Large intestine (tissue), 3 donors: ENCODE measurements at regions not wholly inside any gene's neighbourhood (a gene's known extent, or its start where the extent isn't known, plus 50 kb on each side); places are given as distances from the start of the nearest gene placed in this dataset.
"Not testable (repeated sequence)": the region's sequence is repeated elsewhere in the genome, so short reads cannot be mapped to it uniquely, and the experiment has no call there.

Source experiments
- DNase-seq, 2 donors: peaks; one replicate each; pipeline versions ENCODE4 v3.0.0 to v3.0.0-alpha.2; 2013
- H3K27ac ChIP-seq: one replicate; pipeline ENCODE4 v1.5.1; 2013; ENCODE audit warnings: low read length
- H3K27me3 ChIP-seq: 2 replicates; pipeline ENCODE4 v1.6.1; 2013; ENCODE audit warnings: low read length; ENCODE audit not compliant: control insufficient read depth, insufficient read depth
- H3K36me3 ChIP-seq: 2 replicates; pipeline ENCODE4 v1.6.1; 2013; ENCODE audit warnings: low read length; ENCODE audit not compliant: control insufficient read depth, insufficient read depth
- H3K4me1 ChIP-seq: one replicate; pipeline ENCODE4 v1.6.1; 2013; ENCODE audit warnings: low read length; ENCODE audit not compliant: control insufficient read depth, insufficient read depth
- H3K4me3 ChIP-seq: one replicate; pipeline ENCODE4 v1.5.1; 2013; ENCODE audit warnings: low read length
- H3K9me3 ChIP-seq: one replicate; pipeline ENCODE4 v1.6.1; 2013; ENCODE audit warnings: mild to moderate bottlenecking, low read depth, low read length, moderate library complexity; ENCODE audit not compliant: control insufficient read depth
- WGBS: methylation state at CpG from one replicate; pipeline ENCODE4 v1.1.5; 2013; ENCODE audit warnings: low lambda C conversion rate; ENCODE audit not compliant: insufficient coverage; 5-methylcytosine and 5-hydroxymethylcytosine counted together

DNA sequence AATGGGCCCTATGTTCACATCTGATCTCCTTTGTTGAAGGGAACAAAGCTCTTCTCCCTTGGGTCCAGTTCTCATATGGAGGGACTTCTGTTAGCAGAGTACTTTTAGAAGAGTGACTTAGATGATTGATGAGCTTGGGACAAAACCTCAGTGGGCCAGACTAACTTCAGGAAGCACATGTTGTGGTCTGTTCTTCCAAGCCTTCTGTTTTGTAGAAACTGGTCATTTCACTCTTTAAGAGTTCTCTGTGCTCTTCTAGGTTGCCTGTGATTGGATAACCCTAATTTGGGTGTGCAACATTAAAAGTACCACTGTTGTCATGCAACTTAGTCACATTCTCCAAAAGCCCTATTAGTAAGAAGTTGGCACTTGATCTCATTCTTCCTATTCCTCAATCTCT is 183.5 kb upstream of the ACO1 start:
- DNase-seq = no peak
- Histone ChIP-seq H3K27me3 (no peaks in the 10 kb centered on the region), H3K36me3 (no peaks in the 10 kb centered on the region), H3K9me3 (no peaks in the 10 kb centered on the region), H3K27ac (no peak overlapping the region), H3K4me1 (no peaks in the 10 kb centered on the region), H3K4me3 (no peak overlapping the region)

DNA sequence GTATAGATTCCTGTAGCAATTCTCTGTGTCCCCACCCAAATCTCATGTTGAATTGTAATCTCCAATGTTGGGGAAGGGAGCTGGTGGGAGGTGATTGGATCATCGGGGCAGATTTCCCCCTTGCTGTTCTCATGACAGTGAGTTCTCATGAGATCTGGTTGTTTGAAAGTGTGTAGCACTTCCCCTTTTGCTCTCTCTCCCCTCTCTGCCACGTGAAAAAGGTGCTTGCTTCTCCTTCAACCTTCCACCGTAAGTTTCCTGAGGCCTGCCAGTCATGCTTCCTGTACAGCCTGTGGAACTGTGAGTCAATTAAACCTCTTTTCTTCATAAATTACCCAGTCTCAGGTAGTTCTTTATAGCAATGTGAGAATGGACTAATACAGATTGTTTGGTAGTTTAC is 175.3 kb upstream of the ACO1 start:
- WGBS = no CpG with 5 or more reads among the region's 3 CpGs
- not testable (repeated sequence) for H3K4me1 ChIP-seq

DNA sequence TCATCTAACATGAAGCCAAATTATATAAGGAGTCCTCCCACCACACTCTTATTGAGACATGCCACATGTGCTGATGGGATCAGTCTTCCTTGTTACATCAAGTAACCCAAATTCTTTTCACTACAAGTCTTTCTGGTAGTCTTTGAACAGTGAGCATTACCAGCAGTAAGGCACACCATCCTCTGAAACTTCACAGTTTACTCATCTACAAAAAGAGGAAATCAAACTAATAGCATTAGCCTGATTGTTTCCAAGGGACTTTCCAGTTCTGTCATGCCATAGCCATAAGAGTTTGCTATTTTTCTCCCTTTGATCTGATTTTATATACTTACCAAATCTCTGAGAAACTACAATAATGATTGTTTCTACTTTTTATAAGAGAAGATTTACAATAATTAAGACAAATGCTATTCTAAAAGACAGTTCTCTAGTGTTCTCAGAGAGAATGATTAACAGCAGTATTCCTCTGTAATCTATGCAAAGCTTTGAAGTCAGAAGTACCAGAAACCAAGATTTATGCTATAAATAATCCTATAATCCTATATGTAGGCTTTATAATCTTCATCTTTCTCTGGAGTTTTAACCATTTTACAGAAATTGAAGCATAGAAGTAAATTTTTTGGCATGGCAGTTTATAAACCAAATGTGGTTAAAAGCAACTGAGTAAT is 166.2 kb upstream of the ACO1 start:
- Histone ChIP-seq H3K4me1 (no peaks in the 10 kb centered on the region), H3K36me3 (no peaks in the 10 kb centered on the region), H3K9me3 (no peaks in the 10 kb centered on the region), H3K4me3 (no peak overlapping the region), H3K27me3 (no peaks in the 10 kb centered on the region), H3K27ac (no peak overlapping the region)
- no peak for DNase-seq

More for the DNA sequence above, 175.3 kb upstream of the ACO1 start:
- not testable (repeated sequence) for H3K27me3 ChIP-seq, H3K27ac ChIP-seq, H3K36me3 ChIP-seq, H3K9me3 ChIP-seq, H3K4me3 ChIP-seq, DNase-seq

DNA sequence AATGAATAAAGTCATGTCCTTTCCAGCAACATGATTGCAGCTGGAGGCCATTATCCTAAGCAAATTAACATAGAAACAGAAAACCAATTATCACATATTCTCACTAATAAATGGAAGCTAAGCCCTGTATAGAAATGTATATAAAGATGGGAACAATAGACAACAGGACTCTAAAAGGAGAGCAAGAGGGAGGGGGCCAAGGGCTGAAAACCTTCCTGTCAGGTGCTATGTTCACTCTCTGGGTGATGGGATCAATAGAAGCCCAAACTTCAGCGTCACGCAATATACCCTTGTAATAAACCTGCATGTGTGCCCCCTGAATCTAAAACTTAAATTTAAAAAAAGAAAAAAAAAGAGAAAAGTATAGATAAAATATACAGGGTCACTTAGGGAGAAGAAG is 163.7 kb upstream of the ACO1 start:
- no peaks in the 10 kb centered on the region for H3K27me3 ChIP-seq
- H3K4me3 ChIP-seq = no peak overlapping the region
- H3K9me3 ChIP-seq = no peaks in the 10 kb centered on the region
- no CpG with 5 or more reads among the region's 2 CpGs for WGBS
- DNase-seq = no peak
- no peaks in the 10 kb centered on the region for H3K36me3 ChIP-seq
- no peak overlapping the region for H3K27ac ChIP-seq
- no peaks in the 10 kb centered on the region for H3K4me1 ChIP-seq

- no peak for DNase-seq
- Histone ChIP-seq H3K4me1 (no peaks in the 10 kb centered on the region), H3K27me3 (no peaks in the 10 kb centered on the region), H3K27ac (no peak overlapping the region), H3K36me3 (no peaks in the 10 kb centered on the region), H3K4me3 (no peak overlapping the region), H3K9me3 (no peaks in the 10 kb centered on the region)
- WGBS = no CpG with 5 or more reads among the region's 2 CpGs
These were observed 150.0 kb upstream of the ACO1 start for GRCh38 chr9:32234451-32234850.

- Histone ChIP-seq H3K27me3 (no peaks in the 10 kb centered on the region), H3K36me3 (no peaks in the 10 kb centered on the region)
- WGBS = no CpG with 5 or more reads among the region's 3 CpGs
These were observed 137.3 kb upstream of the ACO1 start for GRCh38 chr9:32247168-32247567.

GRCh38 chr9:32248189-32248712 is 136.2 kb upstream of the ACO1 start:
- DNase-seq = no peak
- Histone ChIP-seq H3K27ac (no peak overlapping the region), H3K27me3 (no peaks in the 10 kb centered on the region), H3K9me3 (no peaks in the 10 kb centered on the region), H3K4me1 (no peaks in the 10 kb centered on the region), H3K4me3 (no peak overlapping the region), H3K36me3 (no peaks in the 10 kb centered on the region)
- WGBS = 14% methylated on average over 2 of the region's 2 CpGs

More at GRCh38 chr9:32247168-32247567, 137.3 kb upstream of the ACO1 start:
- H3K27ac ChIP-seq = no peak overlapping the region
- no peak for DNase-seq
- no peaks in the 10 kb centered on the region for H3K9me3 ChIP-seq
- no peak overlapping the region for H3K4me3 ChIP-seq
- H3K4me1 ChIP-seq = no peaks in the 10 kb centered on the region

DNA sequence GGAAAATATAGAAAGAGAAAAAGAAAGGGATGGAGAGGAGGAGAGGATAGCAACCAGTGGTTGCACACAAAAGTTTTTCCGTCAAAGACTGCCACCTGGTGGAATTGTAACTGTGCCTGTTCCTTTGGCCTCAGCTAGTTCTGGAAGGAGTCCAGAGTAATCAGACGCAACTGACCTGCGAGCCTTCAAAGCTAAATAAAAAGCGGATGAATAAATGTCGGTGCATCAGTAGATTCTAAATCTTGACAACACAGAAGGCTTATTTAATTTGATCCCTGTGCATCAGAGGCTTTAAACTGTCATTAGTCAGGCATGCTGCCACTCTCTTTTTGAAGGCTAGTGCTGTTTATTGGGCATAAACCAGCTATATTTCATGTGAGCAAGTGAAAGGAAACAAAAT is 132.9 kb upstream of the ACO1 start:
- Histone ChIP-seq H3K36me3 (no peaks in the 10 kb centered on the region), H3K27me3 (no peaks in the 10 kb centered on the region), H3K4me3 (no peak overlapping the region), H3K9me3 (no peaks in the 10 kb centered on the region), H3K4me1 (no peaks in the 10 kb centered on the region), H3K27ac (no peak overlapping the region)
- DNase-seq = peak; percentile 21 to 35
- WGBS = 0% methylated on average over 2 of the region's 5 CpGs

DNA sequence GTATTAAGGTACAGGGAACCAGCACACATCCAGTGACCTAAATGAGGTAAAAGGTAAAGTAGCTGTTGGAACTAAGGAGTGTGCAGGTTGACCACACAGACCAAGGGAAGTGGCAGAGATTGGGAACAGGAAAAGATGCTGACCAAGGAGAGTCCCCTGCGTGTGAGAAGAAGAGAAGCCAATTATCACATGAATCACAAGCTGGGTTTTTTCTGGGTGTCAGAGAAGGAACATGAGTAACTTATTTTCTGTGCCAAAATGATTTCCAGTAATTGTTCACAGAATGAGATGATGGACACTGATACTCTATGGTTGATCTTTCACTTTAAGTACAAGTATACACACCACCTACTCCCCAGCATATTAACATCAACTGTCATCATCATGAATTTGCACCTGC is 130.7 kb upstream of the ACO1 start:
- Histone ChIP-seq H3K27ac (no peak overlapping the region), H3K9me3 (no peaks in the 10 kb centered on the region), H3K27me3 (no peaks in the 10 kb centered on the region), H3K36me3 (no peaks in the 10 kb centered on the region), H3K4me3 (no peak overlapping the region), H3K4me1 (no peaks in the 10 kb centered on the region)
- DNase-seq = no peak
- no CpG with 5 or more reads among the region's 1 CpG for WGBS

GRCh38 chr9:32255026-32255425 is 129.4 kb upstream of the ACO1 start:
- Histone ChIP-seq H3K4me1 (no peaks in the 10 kb centered on the region), H3K4me3 (no peak overlapping the region), H3K27ac (no peak overlapping the region), H3K9me3 (no peaks in the 10 kb centered on the region), H3K27me3 (no peaks in the 10 kb centered on the region), H3K36me3 (no peaks in the 10 kb centered on the region)
- 57% methylated on average over 3 of the region's 4 CpGs for WGBS
- no peak for DNase-seq

DNA sequence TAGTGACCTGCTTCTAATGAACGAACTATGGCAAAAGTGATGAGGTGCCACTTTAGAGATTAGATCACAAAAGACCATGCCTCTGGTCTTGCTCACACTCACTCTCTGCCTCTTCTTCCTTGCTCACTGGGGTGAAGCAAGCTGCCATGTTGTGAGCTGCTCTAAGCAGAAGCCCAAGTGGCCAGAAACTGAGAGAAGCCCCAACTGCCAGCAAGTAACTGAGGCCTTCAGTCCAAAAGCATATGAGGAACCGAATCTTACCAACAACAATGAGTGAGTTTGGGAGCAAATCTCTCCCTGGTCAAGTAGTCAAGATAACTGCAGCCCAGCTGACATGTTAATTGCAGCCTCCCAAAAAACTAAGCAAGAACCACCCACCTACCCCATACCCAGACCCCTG is 126.0 kb upstream of the ACO1 start:
- Histone ChIP-seq H3K27me3 (no peaks in the 10 kb centered on the region), H3K9me3 (no peaks in the 10 kb centered on the region), H3K36me3 (no peaks in the 10 kb centered on the region), H3K27ac (no peak overlapping the region), H3K4me3 (no peak overlapping the region), H3K4me1 (no peaks in the 10 kb centered on the region)
- no peak for DNase-seq
- no CpG with 5 or more reads among the region's 2 CpGs for WGBS
